GM23338 (cell line): ENCODE measurements at regions not wholly inside any gene's neighbourhood (a gene's known extent, or its start where the extent isn't known, plus 50 kb on each side); places are given as distances from the start of the nearest gene placed in this dataset.

Experiments
- ATAC-seq: fragments of 200-7000 bp; cut with Tn5 transposase; 3 replicates; pipeline ENCODE4 v1.9.1; 2020
- DNase-seq: peaks from one replicate; pipeline ENCODE4 v3.0.0-alpha.2; 2015; ENCODE audit warnings: low spot score
- H2AFZ ChIP-seq: fragments of 200-600 bp; sonication (generic); 2 replicates; pipeline ENCODE4 v1.8.0; 2016; ENCODE audit warnings: antibody characterized with exemption, mild to moderate bottlenecking, moderate library complexity
- H3F3A ChIP-seq: fragments of 200-600 bp; sonication (generic); replicated peaks from 2 replicates; pipeline ENCODE4 v1.8.0; 2017; ENCODE audit warnings: antibody characterized with exemption, mixed run types, low read depth
- H3K27ac ChIP-seq: fragments of 200-600 bp; sonication (generic); 2 replicates; pipeline ENCODE4 v1.6.1; 2016; ENCODE audit warnings: low read depth
- H3K27me3 ChIP-seq: fragments of 200-600 bp; sonication (generic); 2 replicates; pipeline ENCODE4 v1.8.0; 2016; ENCODE audit warnings: mild to moderate bottlenecking, mixed run types, moderate library complexity; ENCODE audit not compliant: insufficient read depth
- H3K36me3 ChIP-seq: fragments of 200-600 bp; sonication (generic); 2 replicates; pipeline ENCODE4 v1.8.0; 2016; ENCODE audit warnings: mild to moderate bottlenecking; ENCODE audit not compliant: insufficient read depth
- H3K4me1 ChIP-seq: fragments of 200-600 bp; sonication (generic); 2 replicates; pipeline ENCODE4 v1.8.0; 2016; ENCODE audit warnings: mild to moderate bottlenecking, moderate library complexity; ENCODE audit not compliant: insufficient read depth
- H3K4me2 ChIP-seq: fragments of 200-600 bp; sonication (generic); 2 replicates; pipeline ENCODE4 v1.7.1; 2017; ENCODE audit warnings: mixed run types
- H3K4me3 ChIP-seq: fragments of 200-600 bp; sonication (generic); 2 replicates; pipeline ENCODE4 v1.6.1; 2016; ENCODE audit warnings: mixed run types
- H3K79me2 ChIP-seq: fragments of 200-600 bp; sonication (generic); replicated peaks from 2 replicates; pipeline ENCODE4 v1.8.0; 2017; ENCODE audit warnings: mild to moderate bottlenecking; ENCODE audit not compliant: insufficient read depth
- H3K9me2 ChIP-seq: fragments of 200-600 bp; sonication (generic); 2 replicates; pipeline ENCODE4 v1.8.0; 2017; ENCODE audit not compliant: insufficient read depth
- H4K20me1 ChIP-seq: fragments of 200-600 bp; sonication (generic); replicated peaks from 2 replicates; pipeline ENCODE4 v1.8.0; 2017; ENCODE audit warnings: mild to moderate bottlenecking; ENCODE audit not compliant: insufficient read depth
- H3K27ac Mint-ChIP-seq: 2 replicates; pipeline ENCODE4 v1.8.0; 2020; ENCODE audit warnings: inconsistent platforms, mild to moderate bottlenecking, moderate library complexity, mixed read lengths
- H3K27me3 Mint-ChIP-seq: 3 replicates; pipeline ENCODE4 v1.8.0; 2022; ENCODE audit warnings: low read depth, mild to moderate bottlenecking, moderate library complexity, mixed read lengths, inconsistent platforms; ENCODE audit not compliant: insufficient read depth, poor library complexity
- H3K36me3 Mint-ChIP-seq: 3 replicates; pipeline ENCODE4 v1.8.0; 2021; ENCODE audit warnings: low read depth, mild to moderate bottlenecking, inconsistent platforms, moderate library complexity, mixed read lengths
- H3K4me1 Mint-ChIP-seq: 3 replicates; pipeline ENCODE4 v1.8.0; 2020; ENCODE audit warnings: mild to moderate bottlenecking, inconsistent platforms, mixed read lengths
- H3K4me3 Mint-ChIP-seq: 3 replicates; pipeline ENCODE4 v1.8.0; 2021; ENCODE audit warnings: moderate library complexity, mild to moderate bottlenecking, inconsistent platforms, mixed read lengths
- H3K9me3 Mint-ChIP-seq: 3 replicates; pipeline ENCODE4 v1.8.0; 2020; ENCODE audit warnings: moderate library complexity, mild to moderate bottlenecking, inconsistent platforms, mixed read lengths
- CREB1 ChIP-seq: fragments of 250-450 bp; sonication (Bioruptor Pico); IDR thresholded peaks from 2 replicates; pipeline ENCODE4 v1.5.0; 2020; ENCODE audit warnings: low read depth, mild to moderate bottlenecking, moderate library complexity
- CTCF ChIP-seq, 2 experiments: fragments of 200-600 bp in 1 of 2; sonication (generic) in 1 of 2; conservative IDR thresholded peaks; 2 replicates each; pipeline versions ENCODE4 v1.5.1 to v1.6.1; 2016 to 2017; ENCODE audit warnings: antibody characterized with exemption in 2 of 2, low read depth in 2 of 2, mild to moderate bottlenecking in 2 of 2, moderate library complexity in 1 of 2
- JUNB ChIP-seq: IDR thresholded peaks from one replicate; pipeline ENCODE4 v1.6.1; 2016; ENCODE audit warnings: antibody characterized with exemption; ENCODE audit not compliant: unreplicated experiment
- REST ChIP-seq: IDR thresholded peaks from one replicate; pipeline ENCODE4 v1.6.1; 2018; ENCODE audit warnings: antibody characterized with exemption; ENCODE audit not compliant: unreplicated experiment
- STAT1 ChIP-seq: IDR thresholded peaks from one replicate; pipeline ENCODE4 v1.6.1; 2016; ENCODE audit warnings: antibody characterized with exemption; ENCODE audit not compliant: unreplicated experiment
- ZNF331 ChIP-seq: fragments of 250-450 bp; sonication (Bioruptor Pico); IDR thresholded peaks from 2 replicates; pipeline ENCODE4 v1.5.0; 2020; ENCODE audit warnings: low read depth, mild to moderate bottlenecking, moderate library complexity

DNA sequence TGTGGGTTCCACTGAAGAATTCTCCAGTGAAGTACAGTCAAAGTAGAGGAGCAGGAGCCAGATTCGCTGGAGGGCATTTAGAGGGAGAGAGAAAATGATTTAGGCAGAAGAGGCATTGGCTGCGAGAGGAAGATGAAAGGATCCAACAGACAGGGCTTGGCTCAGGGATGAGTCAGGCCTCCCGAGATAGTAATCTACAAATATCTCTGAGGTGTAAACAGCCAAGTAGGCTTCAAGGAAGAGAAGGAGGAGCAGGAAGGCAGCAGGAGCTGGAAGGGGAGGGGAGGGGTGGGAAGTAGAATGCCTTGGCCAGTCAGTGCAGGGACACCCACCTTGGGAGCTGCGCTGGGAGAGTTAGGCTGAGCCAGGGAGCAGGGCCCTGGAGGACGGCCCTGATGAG is 55.5 kb downstream of the PJA1 start:
- Histone ChIP-seq H2AFZ (no peak overlapping the region), H3K4me1 (no peaks in the 10 kb centered on the region; the same call in 1 of the 2 replicates), H3K9me2 (no peaks in the 10 kb centered on the region), H3F3A (no peaks in the 10 kb centered on the region), H3K27me3 (no peaks in the 10 kb centered on the region), H3K4me3 (no peak overlapping the region), H3K27ac (no peak overlapping the region), H3K79me2 (no peaks in the 10 kb centered on the region), H3K36me3 (no peaks in the 10 kb centered on the region), H4K20me1 (no peaks in the 10 kb centered on the region), H3K4me2 (no peak overlapping the region)
- ATAC-seq (no peak), DNase-seq (no peak)
- H3K9me3 Mint-ChIP-seq, result no peaks in the 10 kb centered on the region; the same call in 2 of the 3 replicates
- no peak overlapping the region for H3K4me3 Mint-ChIP-seq
- H3K27me3 Mint-ChIP-seq, result peaks cover 2% of the 10 kb centered on the region
- H3K27ac Mint-ChIP-seq, result no peak overlapping the region
- no peak for TF ChIP-seq JUNB
- no peak for TF ChIP-seq REST
- no peak for TF ChIP-seq CREB1 (CRISPR knock-in tag)
- no peak for TF ChIP-seq ZNF331 (CRISPR knock-in tag)
- TF ChIP-seq STAT1, result no peak
- H3K4me1 Mint-ChIP-seq, result peaks cover 26% of the 10 kb centered on the region
- no peaks in the 10 kb centered on the region for H3K36me3 Mint-ChIP-seq

- Mint-ChIP-seq H3K27ac (no peak overlapping the region), H3K4me3 (no peak overlapping the region), H3K9me3 (no peaks in the 10 kb centered on the region; the same call in 2 of the 3 replicates), H3K4me1 (peaks cover 28% of the 10 kb centered on the region), H3K27me3 (peaks cover 2% of the 10 kb centered on the region), H3K36me3 (no peaks in the 10 kb centered on the region)
- TF ChIP-seq CREB1 (CRISPR knock-in tag) (no peak), CTCF (conservative IDR thresholded peaks at IDR 0.05; ENCODE audit: low read depth in 2 of 2) (0 out of 4 replicates have a peak, but pooled peaks of 1 of the 2 experiments have one; percentile 13)
- Histone ChIP-seq H2AFZ (no peak overlapping the region), H3K4me3 (no peak overlapping the region), H3K79me2 (no peaks in the 10 kb centered on the region), H3K9me2 (no peaks in the 10 kb centered on the region), H3K4me1 (no peaks in the 10 kb centered on the region; the same call in 1 of the 2 replicates), H3K27ac (no peak overlapping the region), H3K27me3 (no peaks in the 10 kb centered on the region), H3K36me3 (no peaks in the 10 kb centered on the region), H3K4me2 (no peak overlapping the region), H4K20me1 (no peaks in the 10 kb centered on the region), H3F3A (no peaks in the 10 kb centered on the region)
- DNase-seq (no peak), ATAC-seq (no peak)
These were observed 56.1 kb downstream of the PJA1 start for GRCh38 chrX:69109036-69109663.
